BE2C (cell line): ENCODE measurements at regions not wholly inside any gene's neighbourhood (a gene's known extent, or its start where the extent isn't known, plus 50 kb on each side); places are given as distances from the start of the nearest gene placed in this dataset.
A peak's percentile ranks its signal among the peaks of the same experiment; 100 is the strongest.

ENCODE experiments used
- DNase-seq: peaks from one replicate; pipeline ENCODE4 v3.0.0-alpha.2; 2020
- H3K27me3 ChIP-seq: fragments of 250-450 bp; sonication (Bioruptor Pico); 2 replicates; pipeline ENCODE4 v1.5.1; 2020; ENCODE audit warnings: mild to moderate bottlenecking
- H3K36me3 ChIP-seq: fragments of 250-450 bp; sonication (Bioruptor Pico); 2 replicates; pipeline ENCODE4 v1.5.1; 2020; ENCODE audit warnings: mild to moderate bottlenecking
- H3K4me1 ChIP-seq: fragments of 250-450 bp; sonication (Bioruptor Pico); 2 replicates; pipeline ENCODE4 v1.5.1; 2020
- H3K4me3 ChIP-seq: 2 replicates; pipeline ENCODE4 v1.5.1; 2011; ENCODE audit warnings: low read depth, low read length
- H3K9me3 ChIP-seq: fragments of 250-450 bp; sonication (Bioruptor Pico); 2 replicates; pipeline ENCODE4 v1.5.1; 2020
- TF ChIP-seq, protein P1 (sequence below): IDR thresholded peaks from 2 replicates; pipeline ENCODE4 v1.5.1; 2012; ENCODE audit warnings: mild to moderate bottlenecking, low read depth, low read length

DNA sequence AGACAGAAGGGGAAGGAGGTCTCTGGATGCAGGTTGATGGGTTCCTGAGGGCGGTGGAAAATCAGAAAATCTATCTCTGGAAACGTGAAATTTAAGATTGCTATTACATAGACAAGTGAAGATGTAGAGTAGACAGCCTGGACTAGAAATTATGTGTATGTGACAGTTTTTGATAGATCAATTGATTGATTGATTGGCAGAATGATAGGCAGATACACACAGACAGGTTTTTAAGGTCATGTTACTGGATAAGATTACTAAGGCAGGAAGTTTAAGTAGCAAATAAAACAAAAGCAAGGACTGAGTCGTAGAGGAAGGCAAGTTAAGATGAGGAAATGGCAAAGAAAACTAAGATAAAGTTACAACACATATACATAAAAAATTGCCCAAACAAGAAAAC, 124.7 kb downstream of the RGS21 start:
- H3K4me3 ChIP-seq = no peak overlapping the region
- H3K4me1 ChIP-seq = no peaks in the 10 kb centered on the region
- H3K27me3 ChIP-seq = no peaks in the 10 kb centered on the region
- H3K36me3 ChIP-seq = no peaks in the 10 kb centered on the region
- TF ChIP-seq, protein P1, sequence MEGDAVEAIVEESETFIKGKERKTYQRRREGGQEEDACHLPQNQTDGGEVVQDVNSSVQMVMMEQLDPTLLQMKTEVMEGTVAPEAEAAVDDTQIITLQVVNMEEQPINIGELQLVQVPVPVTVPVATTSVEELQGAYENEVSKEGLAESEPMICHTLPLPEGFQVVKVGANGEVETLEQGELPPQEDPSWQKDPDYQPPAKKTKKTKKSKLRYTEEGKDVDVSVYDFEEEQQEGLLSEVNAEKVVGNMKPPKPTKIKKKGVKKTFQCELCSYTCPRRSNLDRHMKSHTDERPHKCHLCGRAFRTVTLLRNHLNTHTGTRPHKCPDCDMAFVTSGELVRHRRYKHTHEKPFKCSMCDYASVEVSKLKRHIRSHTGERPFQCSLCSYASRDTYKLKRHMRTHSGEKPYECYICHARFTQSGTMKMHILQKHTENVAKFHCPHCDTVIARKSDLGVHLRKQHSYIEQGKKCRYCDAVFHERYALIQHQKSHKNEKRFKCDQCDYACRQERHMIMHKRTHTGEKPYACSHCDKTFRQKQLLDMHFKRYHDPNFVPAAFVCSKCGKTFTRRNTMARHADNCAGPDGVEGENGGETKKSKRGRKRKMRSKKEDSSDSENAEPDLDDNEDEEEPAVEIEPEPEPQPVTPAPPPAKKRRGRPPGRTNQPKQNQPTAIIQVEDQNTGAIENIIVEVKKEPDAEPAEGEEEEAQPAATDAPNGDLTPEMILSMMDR = no peak
- no peak for DNase-seq
- no peaks in the 10 kb centered on the region for H3K9me3 ChIP-seq

- H3K4me1 ChIP-seq = no peaks in the 10 kb centered on the region
- no peak for DNase-seq
- no peaks in the 10 kb centered on the region for H3K9me3 ChIP-seq
- no peak overlapping the region for H3K4me3 ChIP-seq
- TF ChIP-seq, protein P1 = no peak
- no peaks in the 10 kb centered on the region for H3K27me3 ChIP-seq
- no peaks in the 10 kb centered on the region for H3K36me3 ChIP-seq
Observed at GRCh38 chr1:192442736-192443135, 125.9 kb downstream of the RGS21 start.

- Histone ChIP-seq H3K27me3 (no peaks in the 10 kb centered on the region), H3K36me3 (no peaks in the 10 kb centered on the region), H3K4me3 (no peak overlapping the region), H3K9me3 (no peaks in the 10 kb centered on the region), H3K4me1 (no peaks in the 10 kb centered on the region)
- TF ChIP-seq, protein P1 = no peak
- DNase-seq = no peak
Observed at GRCh38 chr1:192443616-192444015, 126.8 kb downstream of the RGS21 start.

DNA sequence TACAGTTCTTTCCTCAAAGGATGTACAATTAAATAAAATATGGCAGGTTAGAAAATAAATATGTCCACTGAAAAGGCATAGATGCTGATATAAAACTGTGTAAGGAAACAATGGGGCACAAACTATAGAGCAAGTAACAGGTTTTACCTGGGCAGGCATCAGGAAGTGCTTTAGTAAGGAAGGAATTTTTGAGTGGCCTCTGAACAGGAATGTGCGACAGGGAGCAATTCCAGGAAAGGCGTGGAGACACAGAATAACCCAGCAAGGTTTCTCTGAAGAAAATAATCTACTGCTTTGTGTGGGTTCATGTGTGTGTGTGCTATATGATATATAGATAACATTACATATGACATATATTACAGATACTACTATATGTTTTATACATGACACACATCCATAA, 128.4 kb downstream of the RGS21 start:
- TF ChIP-seq, protein P1 = no peak
- Histone ChIP-seq H3K27me3 (no peaks in the 10 kb centered on the region; the same call in 1 of the 2 replicates), H3K4me3 (no peak overlapping the region), H3K36me3 (no peaks in the 10 kb centered on the region), H3K9me3 (no peaks in the 10 kb centered on the region), H3K4me1 (no peaks in the 10 kb centered on the region)
- no peak for DNase-seq

DNA sequence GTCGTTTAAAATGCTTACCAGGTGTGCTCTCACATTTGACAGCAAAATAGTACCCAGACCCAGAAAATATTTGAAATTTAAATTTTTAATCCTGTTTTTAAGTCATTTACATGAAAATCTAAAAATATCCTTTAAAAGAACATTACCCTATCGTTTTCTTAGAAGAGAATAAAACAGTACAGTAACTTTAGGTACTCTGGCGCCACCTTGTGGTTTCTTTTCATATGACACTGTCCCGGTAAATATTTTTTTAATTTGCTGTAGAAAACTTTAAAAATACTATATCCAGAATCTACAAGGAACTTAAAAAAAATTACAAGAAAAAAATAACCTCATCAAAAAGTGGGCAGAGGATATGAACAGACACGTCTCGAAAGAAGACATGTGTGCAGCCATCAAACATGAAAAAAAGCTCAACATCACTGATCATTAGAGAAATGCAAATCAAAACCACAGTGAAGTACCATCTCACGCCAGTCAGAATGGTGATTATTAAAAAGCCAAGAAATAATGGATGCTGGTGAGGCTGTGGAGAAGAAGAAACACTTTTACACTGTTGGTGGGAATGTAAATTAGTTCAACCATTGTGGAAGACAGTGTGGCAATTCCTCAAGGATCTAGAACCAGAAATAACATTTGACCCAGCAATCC, 129.2 kb downstream of the RGS21 start:
- TF ChIP-seq, protein P1 = peak; percentile 68
- Histone ChIP-seq H3K4me1 (no peaks in the 10 kb centered on the region), H3K36me3 (no peaks in the 10 kb centered on the region), H3K4me3 (no peak overlapping the region), H3K27me3 (no peaks in the 10 kb centered on the region; the same call in 1 of the 2 replicates), H3K9me3 (no peaks in the 10 kb centered on the region)
- DNase-seq = peak; percentile 50

GRCh38 chr1:192448026-192448578, 127.5 kb upstream of the RGS1 start:
- DNase-seq = no peak
- H3K36me3 ChIP-seq = no peaks in the 10 kb centered on the region
- H3K9me3 ChIP-seq = no peaks in the 10 kb centered on the region
- H3K27me3 ChIP-seq = peaks cover 15% of the 10 kb centered on the region
- H3K4me3 ChIP-seq = no peak overlapping the region
- TF ChIP-seq, protein P1 = no peak
- peaks cover 8% of the 10 kb centered on the region for H3K4me1 ChIP-seq
